Stimulated activated CD4-positive, alpha-beta T cell treated with anti-CD3 and anti-CD28 coated beads, Interleukin-12 subunit alpha, Interleukin-12 subunit beta, amount 100 ng/mL, for 4 hours (primary cell): ENCODE measurements at regions not wholly inside any gene's neighbourhood (a gene's known extent, or its start where the extent isn't known, plus 50 kb on each side); places are given as distances from the start of the nearest gene placed in this dataset.

Experiments
- DNase-seq: peaks from one replicate; pipeline ENCODE4 v3.0.0-alpha.2; 2020

DNA sequence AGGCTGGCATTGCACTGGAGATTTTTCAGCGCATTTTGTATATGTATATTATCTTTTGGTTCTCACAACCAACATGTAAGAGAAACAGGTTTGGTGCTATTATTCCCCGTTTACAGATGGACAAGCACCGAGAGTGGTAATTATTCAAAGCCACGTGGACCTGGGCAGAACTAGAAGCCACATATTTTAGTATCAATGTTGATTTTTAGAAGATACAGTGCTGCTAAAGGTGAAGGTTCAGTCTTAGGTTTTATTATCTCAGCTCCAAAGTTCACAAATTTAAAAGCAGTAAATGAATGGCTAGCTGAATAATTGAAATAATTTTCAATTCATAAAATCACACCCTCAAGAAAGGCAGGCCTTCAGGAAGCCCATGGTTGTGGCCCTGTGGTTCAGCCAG is 400.6 kb upstream of the ID2 start:
- DNase-seq, result no peak

- DNase-seq, result no peak
These were observed 399.7 kb upstream of the ID2 start for GRCh38 chr2:8281950-8282857.

DNA sequence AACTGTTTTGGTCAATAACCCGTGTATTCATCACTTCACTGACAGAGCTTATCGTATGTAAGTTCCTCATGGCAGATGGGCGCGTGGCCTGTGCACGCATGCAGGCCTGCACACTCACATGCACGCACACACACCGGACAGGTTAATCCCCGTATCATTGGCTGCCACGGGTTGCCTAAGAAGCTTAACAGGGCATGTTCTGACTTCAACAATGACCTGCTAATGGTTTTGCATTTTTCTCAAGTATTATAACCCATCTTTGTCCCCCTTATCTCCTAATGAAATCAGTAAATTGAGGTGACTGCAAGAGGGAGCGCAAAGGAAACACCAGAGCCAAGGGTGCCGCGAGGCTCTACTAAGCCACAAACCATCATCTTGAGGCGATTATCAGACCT is 399.0 kb upstream of the ID2 start:
- DNase-seq, result no peak

DNA sequence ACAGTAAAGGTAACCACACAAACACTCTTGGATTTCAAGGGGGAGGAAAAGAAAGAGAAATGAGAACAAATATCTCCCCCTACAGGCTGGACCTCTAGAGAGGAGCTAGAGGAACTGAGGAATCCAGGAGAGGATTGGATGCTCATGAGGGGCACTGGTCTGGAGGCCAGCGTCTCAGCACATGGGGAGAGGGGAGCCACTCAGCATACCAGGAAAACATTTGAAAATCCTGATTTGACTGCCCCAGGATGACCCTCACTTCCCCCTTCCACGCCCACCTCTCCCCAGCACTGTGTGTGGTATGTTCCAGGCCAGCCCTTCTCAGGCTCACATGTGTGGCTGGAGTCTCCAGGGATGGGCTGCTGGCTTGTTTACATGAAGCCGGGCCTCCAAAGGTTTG is 396.8 kb upstream of the ID2 start:
- no peak for DNase-seq

GRCh38 chr2:8285898-8286297 is 396.0 kb upstream of the ID2 start:
- no peak for DNase-seq

- DNase-seq, result no peak
These were observed 393.6 kb upstream of the ID2 start for GRCh38 chr2:8288206-8288605.

- DNase-seq, result no peak
These were observed 392.7 kb upstream of the ID2 start for GRCh38 chr2:8289111-8289510.

DNA sequence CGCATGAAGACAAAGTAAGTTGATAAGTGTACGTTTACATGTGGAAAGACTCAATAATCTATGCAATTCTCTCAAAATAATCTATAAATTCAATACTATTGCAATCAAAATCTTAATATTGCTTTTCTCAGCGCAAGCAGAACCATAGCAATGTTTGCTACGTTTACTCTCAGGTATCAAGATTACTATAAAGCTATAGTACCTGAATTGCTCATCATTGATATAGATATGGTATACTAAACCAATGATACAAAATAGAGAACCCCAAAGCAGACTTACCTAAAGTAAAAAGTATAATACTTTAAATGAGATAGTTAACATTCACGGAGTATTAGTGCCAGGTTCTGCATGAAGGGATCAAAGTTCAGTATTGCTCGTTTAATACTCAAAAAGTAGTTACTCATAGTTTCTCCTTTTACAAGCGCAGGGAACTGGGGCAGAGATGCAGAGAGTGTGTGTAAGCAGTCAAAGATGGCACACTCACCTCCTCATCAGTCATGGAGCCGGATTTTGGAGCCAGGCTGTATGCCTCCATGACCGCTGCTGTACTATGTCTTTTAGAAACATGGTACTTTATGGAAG is 391.0 kb upstream of the ID2 start:
- DNase-seq, result no peak

GRCh38 chr2:8296306-8296705 is 385.6 kb upstream of the ID2 start:
- DNase-seq, result no peak

DNA sequence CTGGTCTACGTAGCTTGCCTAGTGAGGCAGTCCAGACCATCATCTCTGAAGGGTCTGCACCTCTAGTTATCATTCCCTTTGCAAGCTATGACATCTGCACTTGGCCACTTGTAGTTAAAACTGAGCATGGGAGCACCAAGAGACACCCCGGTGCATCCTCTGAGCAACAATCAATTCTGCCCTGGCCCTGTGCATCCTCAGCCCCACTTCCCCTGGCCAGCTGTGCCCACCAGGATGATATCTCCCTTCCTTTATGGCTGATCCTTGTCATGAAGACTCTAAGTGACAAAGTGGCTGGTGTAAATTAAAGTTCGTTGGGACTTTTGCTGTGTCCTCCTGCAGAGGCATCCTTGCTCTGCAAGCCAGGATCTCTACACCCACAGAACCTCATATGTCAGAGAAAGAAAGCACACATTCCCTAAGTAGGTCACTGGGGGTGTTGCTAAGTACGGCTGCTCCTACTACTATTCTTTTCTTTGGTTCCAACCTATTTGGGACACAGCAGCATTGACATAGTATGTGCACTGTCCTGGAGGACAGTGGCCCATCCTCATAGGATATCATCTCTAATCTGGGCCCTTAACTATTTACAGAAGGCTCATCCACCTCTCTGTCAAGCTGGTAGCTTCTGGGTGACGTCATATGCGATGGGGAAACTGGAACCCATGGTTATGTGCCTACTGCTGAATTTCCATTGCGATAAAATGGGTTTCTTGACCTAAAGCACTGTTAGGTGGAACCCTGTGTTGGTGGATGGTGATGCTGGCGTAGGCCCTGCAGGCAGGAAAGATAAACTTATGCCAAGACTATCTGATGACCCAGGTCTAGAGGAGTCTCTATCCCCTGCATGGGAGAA is 384.3 kb upstream of the ID2 start:
- DNase-seq, result no peak

DNA sequence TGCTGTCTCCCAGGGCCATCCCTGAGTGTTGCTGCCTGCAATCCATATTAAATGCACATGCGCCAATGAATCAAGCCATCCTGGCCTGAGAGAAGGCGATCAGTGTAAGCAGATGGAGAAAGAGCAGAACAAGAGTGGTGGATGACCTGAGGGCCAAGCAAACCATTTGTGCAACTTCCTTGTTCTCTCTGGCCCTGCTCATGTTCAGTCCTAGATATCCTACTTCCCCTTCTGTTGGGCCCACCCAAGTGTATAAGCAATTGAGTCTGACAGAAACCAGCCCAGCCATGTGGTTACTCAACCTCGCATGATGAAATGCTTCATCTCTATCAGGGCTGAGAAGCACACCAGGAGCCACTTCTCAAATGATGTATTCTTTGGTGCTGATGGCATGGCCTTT is 383.1 kb upstream of the ID2 start:
- no peak for DNase-seq

DNA sequence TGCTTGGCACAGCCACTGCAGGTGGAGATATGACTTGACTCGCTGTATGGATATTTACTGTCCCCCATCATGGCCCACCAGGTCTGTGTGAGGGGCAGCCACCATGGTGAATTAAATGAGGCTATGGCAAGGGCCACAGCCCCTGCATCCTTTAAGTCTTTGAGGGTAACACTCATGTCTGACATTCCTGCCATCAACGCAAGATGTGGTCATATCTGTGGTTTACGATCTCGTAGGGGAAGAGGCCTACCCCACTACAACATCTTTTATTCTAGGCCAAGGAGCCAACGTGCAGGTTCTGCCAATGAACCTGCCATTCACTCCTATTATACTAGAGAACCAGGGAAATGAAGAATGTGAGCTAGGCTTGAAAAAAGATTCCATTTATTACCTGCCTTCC is 381.6 kb upstream of the ID2 start:
- no peak for DNase-seq

- no peak for DNase-seq
These were observed 381.0 kb upstream of the ID2 start for GRCh38 chr2:8300905-8301304.

- DNase-seq, result peak; percentile 33
These were observed 378.5 kb upstream of the ID2 start for GRCh38 chr2:8303322-8303832.

DNA sequence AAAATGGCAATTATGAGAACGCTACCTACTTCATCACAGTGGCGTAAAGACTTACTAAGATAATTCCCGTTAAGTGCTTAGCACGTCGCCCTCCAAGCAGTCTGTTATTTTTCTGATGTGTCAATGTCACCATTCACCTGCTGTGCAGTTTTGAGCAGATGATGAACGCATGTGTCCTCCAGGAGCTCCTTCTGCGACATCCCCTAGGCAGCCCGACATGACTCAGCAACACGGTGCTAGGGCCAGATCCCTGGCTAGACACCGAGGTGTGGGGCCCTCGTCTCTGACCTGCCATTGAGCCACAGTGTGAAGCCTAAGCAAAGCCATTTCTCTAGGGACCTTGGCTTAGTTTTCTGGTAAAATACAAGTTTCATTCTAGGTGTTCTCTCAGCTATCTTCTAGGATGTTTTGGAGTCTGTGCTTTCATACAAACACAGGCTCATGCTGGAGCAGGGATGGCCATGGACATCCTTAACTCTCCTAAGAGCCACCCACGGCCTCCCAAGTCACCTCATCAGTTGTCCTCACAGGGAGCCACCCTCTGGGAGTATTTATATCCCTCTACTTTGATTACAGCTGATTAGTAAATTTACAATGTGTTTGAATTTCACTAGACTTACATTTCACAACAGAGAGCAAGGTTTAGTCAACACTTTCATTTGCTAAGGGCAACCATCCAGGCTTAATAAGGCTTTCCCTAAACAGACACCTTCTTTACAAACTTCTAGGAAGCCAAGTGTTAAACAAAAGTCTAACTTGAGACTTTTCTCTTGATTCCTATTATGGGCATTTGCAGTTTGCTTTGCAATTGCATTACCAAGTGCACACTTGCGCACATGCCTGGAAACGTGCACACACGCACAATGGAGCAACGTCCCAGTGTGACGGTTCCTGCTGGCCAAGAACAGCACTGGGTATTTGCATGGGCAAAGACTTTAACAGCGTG is 376.8 kb upstream of the ID2 start:
- no peak for DNase-seq

- DNase-seq, result no peak
These were observed 375.1 kb upstream of the ID2 start for GRCh38 chr2:8306530-8307351.

GRCh38 chr2:8307606-8308180 is 374.2 kb upstream of the ID2 start:
- no peak for DNase-seq

DNA sequence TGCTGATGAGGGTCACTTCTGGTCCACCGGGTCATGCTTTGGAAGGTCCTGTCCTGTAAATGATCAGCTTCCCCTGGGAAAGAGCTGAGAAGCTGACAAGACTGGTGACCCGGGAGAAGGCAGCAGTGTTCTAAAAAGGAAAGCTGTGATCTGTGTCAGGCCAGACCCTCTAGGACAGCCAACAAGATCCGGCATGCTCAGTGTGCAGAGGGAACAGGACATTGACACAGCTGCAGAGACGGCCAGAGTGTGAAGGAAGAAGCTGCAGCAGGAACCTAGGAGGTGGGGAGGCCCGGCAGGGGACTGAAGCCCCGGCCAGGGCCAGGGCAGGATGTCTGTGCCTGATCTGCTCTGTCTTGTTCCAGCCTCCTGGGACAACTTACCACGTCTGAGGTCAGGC is 372.7 kb upstream of the ID2 start:
- no peak for DNase-seq

- DNase-seq, result peak; percentile 19
These were observed 371.1 kb upstream of the ID2 start for GRCh38 chr2:8310557-8311455.

- DNase-seq, result no peak
These were observed 369.6 kb upstream of the ID2 start for GRCh38 chr2:8312221-8312620.
